Astrocyte (in vitro differentiated cells and primary cell): ENCODE measurements at regions not wholly inside any gene's neighbourhood (a gene's known extent, or its start where the extent isn't known, plus 50 kb on each side); places are given as distances from the start of the nearest gene placed in this dataset.

Source experiments
- DNase-seq: peaks from one replicate; pipeline ENCODE4 v3.0.0-alpha.2; 2010; ENCODE audit warnings: low read depth
- FAIRE-seq: peaks from 2 replicates; lab custom pipeline; 2011; peaks lifted over from hg19 to GRCh38; lab: Jason Lieb, UNC
- H2AFZ ChIP-seq: 2 replicates; pipeline ENCODE4 v1.6.0; 2012; ENCODE audit warnings: low read depth, low read length, inconsistent platforms
- H3K27ac ChIP-seq: 2 replicates; pipeline ENCODE4 v1.5.1; 2011; ENCODE audit warnings: low read depth, low read length, inconsistent platforms
- H3K27me3 ChIP-seq: 2 replicates; pipeline ENCODE4 v1.6.0; 2011; ENCODE audit warnings: low read length, inconsistent platforms; ENCODE audit not compliant: insufficient read depth
- H3K36me3 ChIP-seq: 2 replicates; pipeline ENCODE4 v1.5.1; 2011; ENCODE audit warnings: low read length, inconsistent platforms; ENCODE audit not compliant: insufficient read depth
- H3K4me1 ChIP-seq: 2 replicates; pipeline ENCODE4 v1.5.1; 2011; ENCODE audit warnings: low read length, inconsistent platforms; ENCODE audit not compliant: insufficient read depth
- H3K4me2 ChIP-seq: 2 replicates; pipeline ENCODE4 v1.6.0; 2012; ENCODE audit warnings: low read length, inconsistent platforms
- H3K4me3 ChIP-seq: 2 replicates; pipeline ENCODE4 v1.5.1; 2011; ENCODE audit warnings: low read depth, mild to moderate bottlenecking, low read length, inconsistent platforms; ENCODE audit not compliant: insufficient read depth
- H3K79me2 ChIP-seq: 2 replicates; pipeline ENCODE4 v1.6.0; 2012; ENCODE audit warnings: mild to moderate bottlenecking, low read length, inconsistent platforms; ENCODE audit not compliant: insufficient read depth
- H3K9ac ChIP-seq: 2 replicates; pipeline ENCODE4 v1.6.0; 2012; ENCODE audit warnings: mild to moderate bottlenecking, low read length, inconsistent platforms
- H3K9me3 ChIP-seq: 2 replicates; pipeline ENCODE4 v1.5.1; 2012; ENCODE audit warnings: low read depth, mild to moderate bottlenecking, low read length, inconsistent platforms; ENCODE audit not compliant: insufficient read depth
- H4K20me1 ChIP-seq: 2 replicates; pipeline ENCODE4 v1.6.0; 2012; ENCODE audit warnings: low read length, inconsistent platforms; ENCODE audit not compliant: insufficient read depth
- H3K27ac Mint-ChIP-seq: one replicate; pipeline ENCODE4 v1.8.0; 2021; ENCODE audit warnings: mild to moderate bottlenecking, mixed read lengths; ENCODE audit not compliant: unreplicated experiment
- H3K27me3 Mint-ChIP-seq: one replicate; pipeline ENCODE4 v1.8.0; 2021; ENCODE audit warnings: low read depth, mixed read lengths; ENCODE audit not compliant: unreplicated experiment
- H3K36me3 Mint-ChIP-seq: one replicate; pipeline ENCODE4 v1.8.0; 2021; ENCODE audit warnings: low read depth, mixed read lengths; ENCODE audit not compliant: unreplicated experiment
- H3K4me1 Mint-ChIP-seq: one replicate; pipeline ENCODE4 v1.8.0; 2021; ENCODE audit warnings: low read depth, mixed read lengths; ENCODE audit not compliant: unreplicated experiment
- H3K4me3 Mint-ChIP-seq: one replicate; pipeline ENCODE4 v1.8.0; 2021; ENCODE audit warnings: mild to moderate bottlenecking, moderate library complexity, mixed read lengths; ENCODE audit not compliant: unreplicated experiment
- H3K9me3 Mint-ChIP-seq: one replicate; pipeline ENCODE4 v1.8.0; 2021; ENCODE audit warnings: mild to moderate bottlenecking, mixed read lengths; ENCODE audit not compliant: unreplicated experiment
- EZH2 ChIP-seq: IDR thresholded peaks from 2 replicates; pipeline ENCODE4 v1.6.1; 2012; ENCODE audit warnings: mild to moderate bottlenecking, low read length, inconsistent platforms; ENCODE audit not compliant: insufficient read depth
- TF ChIP-seq, protein P1 (sequence below): IDR thresholded peaks from 2 replicates; pipeline ENCODE4 v1.5.1; 2011; ENCODE audit warnings: low read depth, mild to moderate bottlenecking, inconsistent platforms, low read length, moderate library complexity; ENCODE audit not compliant: insufficient read depth

- H3K4me1 Mint-ChIP-seq: peaks cover 4% of the 10 kb centered on the region
- Histone ChIP-seq H3K9me3 (peaks cover 6% of the 10 kb centered on the region), H3K36me3 (no peaks in the 10 kb centered on the region), H3K4me3 (no peak overlapping the region), H2AFZ (no peak overlapping the region), H4K20me1 (no peaks in the 10 kb centered on the region), H3K4me1 (no peaks in the 10 kb centered on the region), H3K79me2 (no peaks in the 10 kb centered on the region), H3K4me2 (no peak overlapping the region), H3K9ac (no peak overlapping the region), H3K27ac (no peak overlapping the region), H3K27me3 (no peaks in the 10 kb centered on the region)
- DNase-seq (no peak), FAIRE-seq (no peak)
- H3K27me3 Mint-ChIP-seq: no peaks in the 10 kb centered on the region
- no peaks in the 10 kb centered on the region for H3K9me3 Mint-ChIP-seq
- no peak overlapping the region for H3K4me3 Mint-ChIP-seq
- H3K36me3 Mint-ChIP-seq: no peaks in the 10 kb centered on the region
- TF ChIP-seq, protein P1, sequence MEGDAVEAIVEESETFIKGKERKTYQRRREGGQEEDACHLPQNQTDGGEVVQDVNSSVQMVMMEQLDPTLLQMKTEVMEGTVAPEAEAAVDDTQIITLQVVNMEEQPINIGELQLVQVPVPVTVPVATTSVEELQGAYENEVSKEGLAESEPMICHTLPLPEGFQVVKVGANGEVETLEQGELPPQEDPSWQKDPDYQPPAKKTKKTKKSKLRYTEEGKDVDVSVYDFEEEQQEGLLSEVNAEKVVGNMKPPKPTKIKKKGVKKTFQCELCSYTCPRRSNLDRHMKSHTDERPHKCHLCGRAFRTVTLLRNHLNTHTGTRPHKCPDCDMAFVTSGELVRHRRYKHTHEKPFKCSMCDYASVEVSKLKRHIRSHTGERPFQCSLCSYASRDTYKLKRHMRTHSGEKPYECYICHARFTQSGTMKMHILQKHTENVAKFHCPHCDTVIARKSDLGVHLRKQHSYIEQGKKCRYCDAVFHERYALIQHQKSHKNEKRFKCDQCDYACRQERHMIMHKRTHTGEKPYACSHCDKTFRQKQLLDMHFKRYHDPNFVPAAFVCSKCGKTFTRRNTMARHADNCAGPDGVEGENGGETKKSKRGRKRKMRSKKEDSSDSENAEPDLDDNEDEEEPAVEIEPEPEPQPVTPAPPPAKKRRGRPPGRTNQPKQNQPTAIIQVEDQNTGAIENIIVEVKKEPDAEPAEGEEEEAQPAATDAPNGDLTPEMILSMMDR: no peak
- no peak for TF ChIP-seq EZH2
- H3K27ac Mint-ChIP-seq: no peak overlapping the region
Measured at GRCh38 chr13:61144301-61144700, 271.3 kb downstream of the PCDH20 start.

DNA sequence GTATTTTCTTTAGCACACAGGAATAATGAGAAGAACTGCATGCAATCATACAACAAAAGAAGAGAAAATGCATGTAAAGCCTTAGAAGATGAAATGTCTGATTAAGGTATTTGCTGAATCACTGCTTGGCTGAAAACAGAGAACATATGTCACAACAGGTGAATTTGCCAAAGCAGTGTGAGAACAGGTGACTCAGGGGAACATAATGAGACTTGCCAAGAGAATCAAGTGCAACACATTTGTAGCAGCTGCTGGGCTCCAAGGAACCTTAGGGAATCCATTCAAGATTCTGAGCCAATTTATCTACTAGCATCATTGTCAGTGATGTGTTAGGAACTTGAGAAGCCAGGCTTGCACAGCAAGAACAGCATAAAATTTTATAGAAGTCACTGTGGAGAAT, 273.1 kb downstream of the PCDH20 start:
- Mint-ChIP-seq H3K9me3 (no peaks in the 10 kb centered on the region), H3K4me3 (no peak overlapping the region), H3K4me1 (no peaks in the 10 kb centered on the region), H3K36me3 (no peaks in the 10 kb centered on the region), H3K27ac (no peak overlapping the region), H3K27me3 (no peaks in the 10 kb centered on the region)
- TF ChIP-seq EZH2: no peak
- TF ChIP-seq, protein P1: no peak
- Histone ChIP-seq H3K4me3 (no peak overlapping the region), H4K20me1 (no peaks in the 10 kb centered on the region), H3K79me2 (no peaks in the 10 kb centered on the region), H3K9me3 (peaks cover 6% of the 10 kb centered on the region), H3K27me3 (no peaks in the 10 kb centered on the region), H3K27ac (no peak overlapping the region), H2AFZ (no peak overlapping the region), H3K9ac (no peak overlapping the region), H3K4me2 (no peak overlapping the region), H3K4me1 (no peaks in the 10 kb centered on the region), H3K36me3 (no peaks in the 10 kb centered on the region)
- FAIRE-seq (no peak), DNase-seq (no peak)

DNA sequence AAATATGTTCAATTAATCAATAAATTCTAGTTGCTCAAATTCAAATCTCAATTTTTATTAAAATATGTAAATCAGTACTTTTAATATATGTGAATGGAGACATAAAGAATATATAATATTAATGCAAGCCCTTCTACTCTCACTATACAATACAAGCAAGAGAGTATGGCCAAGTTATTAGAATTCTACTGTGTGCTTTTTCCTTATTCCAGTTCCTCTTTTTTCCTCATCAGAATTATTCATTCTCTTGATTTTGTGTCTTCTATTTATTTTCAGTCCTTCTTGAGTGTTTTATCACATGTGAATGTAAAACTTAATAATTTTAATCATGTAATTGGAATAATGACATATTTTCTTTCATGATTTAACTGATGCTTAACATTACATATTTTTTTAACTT, 276.8 kb downstream of the PCDH20 start:
- H3K9me3 Mint-ChIP-seq: no peaks in the 10 kb centered on the region
- no peak for FAIRE-seq
- no peak overlapping the region for H3K27ac ChIP-seq
- no peak overlapping the region for H2AFZ ChIP-seq
- H3K36me3 Mint-ChIP-seq: no peaks in the 10 kb centered on the region
- no peak overlapping the region for H3K4me3 Mint-ChIP-seq
- no peak overlapping the region for H3K4me3 ChIP-seq
- H3K27me3 Mint-ChIP-seq: no peaks in the 10 kb centered on the region
- no peaks in the 10 kb centered on the region for H3K4me1 ChIP-seq
- TF ChIP-seq, protein P1: no peak
- no peak for TF ChIP-seq EZH2
- no peaks in the 10 kb centered on the region for H3K79me2 ChIP-seq
- H3K4me1 Mint-ChIP-seq: no peaks in the 10 kb centered on the region
- H3K27me3 ChIP-seq: no peaks in the 10 kb centered on the region
- no peak overlapping the region for H3K9ac ChIP-seq
- H3K9me3 ChIP-seq: no peaks in the 10 kb centered on the region
- no peaks in the 10 kb centered on the region for H4K20me1 ChIP-seq
- no peak overlapping the region for H3K4me2 ChIP-seq
- H3K27ac Mint-ChIP-seq: no peak overlapping the region
- no peak for DNase-seq
- H3K36me3 ChIP-seq: no peaks in the 10 kb centered on the region
